Adipose tissue (tissue), 3 donors: ENCODE measurements at regions not wholly inside any gene's neighbourhood (a gene's known extent, or its start where the extent isn't known, plus 50 kb on each side); places are given as distances from the start of the nearest gene placed in this dataset.
"Not testable (repeated sequence)": the region's sequence is repeated elsewhere in the genome, so short reads cannot be mapped to it uniquely, and the experiment has no call there.

Experiments used
- H3K27ac ChIP-seq: one replicate; pipeline ENCODE4 v1.5.1; 2013; ENCODE audit warnings: low read depth, low read length
- WGBS, 3 donors: extraction: QIAGEN DNeasy Blood & Tissue Kit; methylation state at CpG; one replicate each; pipeline ENCODE4 v1.1.7; 2013; 5-methylcytosine and 5-hydroxymethylcytosine counted together
- donor health status: healthy with polysubstance abuse.
- donor health status: Bipolar disorder and iron deficiency.
- donor health status: healthy.

- H3K27ac ChIP-seq = not testable (repeated sequence)
- 21 to 56% (median 46%) methylated on average over 5 to 7 of the region's 10 CpGs for WGBS, 3 donors
These were observed 51.7 kb downstream of the PPIAL4C start for GRCh38 chr1:149635290-149635899.

- WGBS, 3 donors = 1 to 2% (median 1%) methylated on average over 38 to 40 of the region's 41 CpGs
- peak overlapping the region; percentile 75 for H3K27ac ChIP-seq
These were observed 52.9 kb downstream of the PPIAL4C start for GRCh38 chr1:149636286-149637122.

GRCh38 chr1:149638481-149638880, 54.8 kb downstream of the PPIAL4C start:
- not testable (repeated sequence) for H3K27ac ChIP-seq
- WGBS, 3 donors = 82 to 95% (median 83%) methylated on average over 7 to 8 of the region's 8 CpGs

GRCh38 chr1:149638901-149639658, 55.4 kb downstream of the PPIAL4C start:
- WGBS, 3 donors = 78 to 95% (median 80%) methylated on average over 19 to 23 of the region's 31 CpGs
- not testable (repeated sequence) for H3K27ac ChIP-seq

GRCh38 chr1:149641179-149641578, 57.5 kb downstream of the PPIAL4C start:
- 71 to 81% (median 75%) methylated on average over 4 of the region's 4 CpGs for WGBS, 3 donors
- H3K27ac ChIP-seq = not testable (repeated sequence)

- H3K27ac ChIP-seq = not testable (repeated sequence)
- 38 to 79% (median 57%) methylated on average over 1 of the region's 1 CpG for WGBS, 3 donors
These were observed 61.2 kb downstream of the PPIAL4C start for GRCh38 chr1:149644818-149645217.

GRCh38 chr1:149646360-149647017, 62.8 kb downstream of the PPIAL4C start:
- H3K27ac ChIP-seq = not testable (repeated sequence)
- WGBS, 3 donors = 6 to 31% (median 17%) methylated on average over 18 to 25 of the region's 37 CpGs

- WGBS, 3 donors = 30 to 41% (median 41%) methylated on average over 16 to 17 of the region's 20 CpGs
- not testable (repeated sequence) for H3K27ac ChIP-seq
These were observed 63.3 kb downstream of the PPIAL4C start for GRCh38 chr1:149647018-149647373.

- not testable (repeated sequence) for H3K27ac ChIP-seq
- 81 to 95% (median 82%) methylated on average over 4 of the region's 4 CpGs for WGBS, 3 donors
These were observed 74.1 kb downstream of the PPIAL4C start for GRCh38 chr1:149657750-149658149.

- not testable (repeated sequence) for H3K27ac ChIP-seq
- WGBS, 3 donors = 71 to 83% (median 76%) methylated on average over 2 of the region's 5 CpGs
These were observed 74.5 kb downstream of the PPIAL4C start for GRCh38 chr1:149658175-149658574.

GRCh38 chr1:149664624-149665023, 81.0 kb downstream of the PPIAL4C start:
- H3K27ac ChIP-seq = not testable (repeated sequence)
- 14 to 40% (median 29%) methylated on average over 1 of the region's 2 CpGs for whole genome bisulfite sequencing, 3 donors

GRCh38 chr1:149665033-149665432, 81.4 kb downstream of the PPIAL4C start:
- not testable (repeated sequence) for H3K27ac ChIP-seq

GRCh38 chr1:149665528-149665927, 81.9 kb downstream of the PPIAL4C start:
- H3K27ac ChIP-seq = not testable (repeated sequence)
- 97 to 100% (median 98%) methylated on average over 2 of the region's 2 CpGs for WGBS, 3 donors

- 35 to 83% (median 81%) methylated on average over 4 of the region's 4 CpGs for WGBS, 3 donors
- H3K27ac ChIP-seq = not testable (repeated sequence)
These were observed 89.7 kb downstream of the PPIAL4C start for GRCh38 chr1:149673231-149673909.

- not testable (repeated sequence) for H3K27ac ChIP-seq
- 97 to 98% (median 97%) methylated on average over 18 to 23 of the region's 23 CpGs for WGBS, 3 donors
These were observed 91.3 kb downstream of the PPIAL4C start for GRCh38 chr1:149674921-149675320.

GRCh38 chr1:149677359-149677758, 93.7 kb downstream of the PPIAL4C start:
- 77 to 80% (median 77%) methylated on average over 5 of the region's 5 CpGs for WGBS, 3 donors
- not testable (repeated sequence) for H3K27ac ChIP-seq

- WGBS, 3 donors = no CpG with 5 or more reads among the region's 3 CpGs
- H3K27ac ChIP-seq = not testable (repeated sequence)
These were observed 95.8 kb upstream of the FCGR1A start for GRCh38 chr1:149686593-149687238.

- not testable (repeated sequence) for H3K27ac ChIP-seq
- 87 to 93% (median 90%) methylated on average over 4 of the region's 6 CpGs for WGBS, 3 donors
These were observed 91.1 kb upstream of the FCGR1A start for GRCh38 chr1:149691399-149691798.
